Testis (tissue), 2 donors: ENCODE measurements at regions not wholly inside any gene's neighbourhood (a gene's known extent, or its start where the extent isn't known, plus 50 kb on each side); places are given as distances from the start of the nearest gene placed in this dataset.

Experiments used
- DNase-seq: peaks from one replicate; pipeline ENCODE4 v3.0.0-alpha.2; 2019
- H3K27ac ChIP-seq, 2 donors: fragments of 200-600 bp; sonication (generic); one replicate each; pipeline ENCODE4 v1.5.1; 2019
- H3K27me3 ChIP-seq: fragments of 200-600 bp; sonication (generic); one replicate; pipeline ENCODE4 v1.5.1; 2019
- H3K36me3 ChIP-seq: fragments of 200-600 bp; sonication (generic); one replicate; pipeline ENCODE4 v1.5.1; 2017; ENCODE audit warnings: low read depth; ENCODE audit errors: missing control alignments
- H3K4me1 ChIP-seq: fragments of 200-600 bp; sonication (generic); one replicate; pipeline ENCODE4 v1.5.1; 2019
- H3K4me3 ChIP-seq, 2 donors: fragments of 200-600 bp; sonication (generic); one replicate each; pipeline ENCODE4 v1.5.1; 2017 to 2019
- H3K9me3 ChIP-seq: fragments of 200-600 bp; sonication (generic); one replicate; pipeline ENCODE4 v1.5.1; 2017
- POLR2A ChIP-seq: fragments of 450-650 bp; IDR thresholded peaks from one replicate; pipeline ENCODE4 v1.6.1; 2017; ENCODE audit warnings: antibody characterized with exemption, mild to moderate bottlenecking, moderate library complexity
- WGBS, 2 donors: methylation state at CpG; one replicate each; pipeline ENCODE4 v1.1.5; 2018; 5-methylcytosine and 5-hydroxymethylcytosine counted together
- intact Hi-C: fragments of 100-400 bp; cut with DNase I; formaldehyde crosslinking; loops from one replicate; pipeline ENCODE4 v1.15.1; 2023; ENCODE audit warnings: low total_unique reads
- TF ChIP-seq, protein P1 (sequence below), 3 experiments: fragments of 450-650 bp in 2 of 3; fragments of 200-600 bp in 1 of 3; sonication (generic) in 1 of 3; IDR thresholded peaks; one replicate each; pipeline ENCODE4 v1.5.1; 2016 to 2019; ENCODE audit warnings: antibody characterized with exemption in 3 of 3, mild to moderate bottlenecking in 2 of 3, moderate library complexity in 1 of 3

DNA sequence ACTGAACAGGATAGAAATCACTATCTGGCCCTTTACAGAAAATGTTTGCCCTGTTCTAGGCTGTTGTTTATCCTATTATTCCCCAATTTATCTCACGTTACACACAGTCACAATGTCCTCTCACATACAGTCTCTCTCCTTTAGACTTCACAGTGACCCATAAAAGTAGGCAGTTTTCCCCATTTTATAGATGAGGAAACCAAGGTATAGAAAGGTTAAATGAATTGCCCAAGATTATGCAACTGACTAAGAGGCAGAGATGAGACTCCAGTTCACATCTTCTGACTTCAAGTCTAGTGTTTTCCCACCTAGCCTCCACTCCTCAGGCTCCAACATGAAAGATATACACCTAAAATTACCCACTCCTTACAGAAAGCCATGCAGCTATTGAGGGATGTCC is 99.3 kb upstream of the PLCL2 start:
- H3K4me3 ChIP-seq = no peak overlapping the region
- 88 to 90% methylated on average over 1 of the region's 1 CpG for WGBS, 2 donors
- H3K36me3 ChIP-seq = no peaks in the 10 kb centered on the region
- peaks cover 3% of the 10 kb centered on the region for H3K4me1 ChIP-seq
- no peak overlapping the region for H3K27ac ChIP-seq
- no peaks in the 10 kb centered on the region for H3K27me3 ChIP-seq
- intact Hi-C loops = no loop called here
- TF ChIP-seq, protein P1, sequence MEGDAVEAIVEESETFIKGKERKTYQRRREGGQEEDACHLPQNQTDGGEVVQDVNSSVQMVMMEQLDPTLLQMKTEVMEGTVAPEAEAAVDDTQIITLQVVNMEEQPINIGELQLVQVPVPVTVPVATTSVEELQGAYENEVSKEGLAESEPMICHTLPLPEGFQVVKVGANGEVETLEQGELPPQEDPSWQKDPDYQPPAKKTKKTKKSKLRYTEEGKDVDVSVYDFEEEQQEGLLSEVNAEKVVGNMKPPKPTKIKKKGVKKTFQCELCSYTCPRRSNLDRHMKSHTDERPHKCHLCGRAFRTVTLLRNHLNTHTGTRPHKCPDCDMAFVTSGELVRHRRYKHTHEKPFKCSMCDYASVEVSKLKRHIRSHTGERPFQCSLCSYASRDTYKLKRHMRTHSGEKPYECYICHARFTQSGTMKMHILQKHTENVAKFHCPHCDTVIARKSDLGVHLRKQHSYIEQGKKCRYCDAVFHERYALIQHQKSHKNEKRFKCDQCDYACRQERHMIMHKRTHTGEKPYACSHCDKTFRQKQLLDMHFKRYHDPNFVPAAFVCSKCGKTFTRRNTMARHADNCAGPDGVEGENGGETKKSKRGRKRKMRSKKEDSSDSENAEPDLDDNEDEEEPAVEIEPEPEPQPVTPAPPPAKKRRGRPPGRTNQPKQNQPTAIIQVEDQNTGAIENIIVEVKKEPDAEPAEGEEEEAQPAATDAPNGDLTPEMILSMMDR (IDR thresholded peaks at IDR 0.05) = no peak
- TF ChIP-seq POLR2A = no peak
- no peaks in the 10 kb centered on the region for H3K9me3 ChIP-seq
- no peak for DNase-seq

DNA sequence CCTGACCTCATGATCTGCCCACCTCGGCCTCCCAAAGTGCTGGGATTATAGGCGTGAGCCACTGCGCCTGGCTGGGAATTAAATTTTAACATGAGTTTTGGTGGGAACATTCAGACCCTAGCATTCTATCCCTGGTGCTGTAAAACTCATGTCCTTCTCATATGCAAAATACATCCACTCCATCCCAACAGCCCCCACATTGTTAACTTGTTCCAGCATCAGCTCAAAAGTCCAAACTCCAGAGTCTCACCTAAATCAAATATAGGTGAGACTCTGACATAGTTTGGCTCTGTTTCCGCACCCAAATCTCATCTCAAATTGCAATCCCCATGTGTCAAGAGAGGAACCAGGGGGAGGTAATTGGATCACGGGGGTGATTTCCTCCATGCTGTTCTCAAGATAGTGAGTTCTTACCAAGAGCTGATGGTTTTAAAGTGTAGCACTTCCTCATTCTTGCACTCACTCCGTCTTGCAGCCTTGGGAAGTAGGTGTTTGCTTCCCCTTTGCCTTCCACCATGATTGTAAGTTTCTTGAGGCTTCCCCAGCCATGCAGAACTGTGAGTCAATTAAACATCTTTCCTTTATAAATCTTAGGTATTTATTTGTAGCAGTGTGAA is 96.2 kb upstream of the PLCL2 start:
- no peak overlapping the region for H3K27ac ChIP-seq
- DNase-seq = no peak
- intact Hi-C loops = no loop called here
- 80 to 91% methylated on average over 6 of the region's 6 CpGs for WGBS, 2 donors
- no peak overlapping the region for H3K4me3 ChIP-seq
- H3K27me3 ChIP-seq = no peaks in the 10 kb centered on the region
- TF ChIP-seq, protein P1 (IDR thresholded peaks at IDR 0.05) = no peak
- TF ChIP-seq POLR2A = no peak
- peaks cover 3% of the 10 kb centered on the region for H3K4me1 ChIP-seq
- no peaks in the 10 kb centered on the region for H3K36me3 ChIP-seq
- no peaks in the 10 kb centered on the region for H3K9me3 ChIP-seq

DNA sequence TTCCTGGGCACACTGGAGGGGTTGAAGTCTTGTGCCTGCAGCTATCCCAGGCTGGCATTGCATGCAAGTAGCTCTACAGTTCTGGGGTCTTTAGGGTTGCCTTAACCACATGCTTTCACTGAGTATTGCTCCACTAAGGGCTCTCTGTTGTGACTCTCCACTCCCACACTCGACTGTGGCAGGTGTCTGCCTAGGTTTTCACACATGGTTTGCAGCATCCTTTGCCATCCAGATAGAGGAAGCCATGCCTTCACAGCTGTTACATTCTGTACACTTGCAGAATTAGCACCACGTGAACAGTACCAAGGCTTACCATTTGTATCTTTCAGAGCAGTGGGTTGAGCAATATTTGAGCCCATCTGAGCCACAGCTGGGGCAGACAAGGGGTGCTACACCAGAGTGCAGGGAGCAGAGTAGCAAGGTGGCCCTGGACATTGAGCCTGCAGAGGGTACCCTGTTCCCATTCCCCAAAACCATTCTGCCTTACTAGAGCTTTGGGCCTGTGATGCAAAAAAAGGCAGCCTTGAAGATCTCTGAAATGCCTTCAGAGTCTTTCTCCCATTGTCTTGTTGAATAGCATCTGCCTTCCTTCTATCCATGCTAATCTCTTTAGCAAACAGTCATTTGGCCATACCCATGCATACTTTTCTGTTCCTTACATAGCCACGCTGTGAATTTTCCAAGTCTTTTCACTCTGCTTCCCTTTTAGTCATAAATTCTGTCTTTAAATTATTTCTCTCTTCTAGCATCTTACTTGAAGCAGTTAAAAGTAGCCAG is 95.2 kb upstream of the PLCL2 start:
- TF ChIP-seq, protein P1 (IDR thresholded peaks at IDR 0.05) = no peak
- TF ChIP-seq POLR2A = no peak
- Histone ChIP-seq H3K27me3 (no peaks in the 10 kb centered on the region), H3K27ac (no peak overlapping the region), H3K36me3 (no peaks in the 10 kb centered on the region), H3K4me3 (no peak overlapping the region), H3K4me1 (peaks cover 3% of the 10 kb centered on the region), H3K9me3 (no peaks in the 10 kb centered on the region)
- 79 to 86% methylated on average over 3 of the region's 3 CpGs for WGBS, 2 donors
- DNase-seq = no peak
- intact Hi-C loops = no loop called here

DNA sequence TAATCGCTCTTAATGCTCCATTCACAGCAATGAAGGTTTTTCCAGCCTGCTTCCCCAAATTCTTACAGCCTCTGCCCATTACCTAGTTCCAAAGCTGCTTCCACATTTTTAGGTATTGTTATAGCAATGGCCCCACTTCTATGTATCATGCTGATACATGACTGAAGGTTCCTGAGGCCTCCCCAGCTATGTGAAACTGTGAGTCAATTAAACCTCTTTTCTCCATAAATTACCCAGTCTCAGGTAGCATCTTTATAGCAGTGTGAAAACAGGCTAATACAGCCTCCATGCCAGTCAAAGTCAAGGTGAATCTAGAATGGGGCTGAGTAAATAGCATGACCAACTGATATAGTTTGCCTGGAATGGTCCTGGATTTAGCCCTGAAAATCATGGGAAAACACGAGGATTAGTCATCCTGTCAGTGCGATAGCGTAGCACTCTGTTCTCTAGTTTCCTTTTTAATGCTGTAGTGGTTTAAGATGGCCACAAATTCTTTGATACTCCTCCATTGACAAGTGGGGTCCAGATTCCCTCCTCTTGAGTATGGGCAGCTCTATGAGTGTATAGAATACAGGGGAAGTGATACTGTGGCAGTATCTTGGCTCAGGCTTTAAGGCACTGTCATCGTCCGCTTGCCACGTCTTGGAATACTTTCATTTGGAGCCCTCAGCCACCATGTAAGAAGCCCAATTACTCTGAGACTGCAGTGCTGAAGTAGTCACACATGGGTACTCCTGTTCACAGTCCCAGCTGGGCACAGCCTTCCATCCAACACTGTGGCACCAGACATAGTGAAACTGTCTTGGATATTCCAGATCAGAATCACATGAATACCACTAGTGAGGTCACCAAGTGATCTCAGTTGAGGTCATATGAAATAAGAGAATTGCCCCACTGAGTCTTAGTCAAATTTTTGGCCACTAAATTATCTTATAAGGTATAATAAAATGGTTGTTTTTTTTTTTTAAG is 94.0 kb upstream of the PLCL2 start:
- no peaks in the 10 kb centered on the region for H3K27me3 ChIP-seq
- TF ChIP-seq, protein P1 (IDR thresholded peaks at IDR 0.05) = no peak
- TF ChIP-seq POLR2A = no peak
- no peaks in the 10 kb centered on the region for H3K9me3 ChIP-seq
- intact Hi-C loops = no loop called here
- DNase-seq = no peak
- H3K36me3 ChIP-seq = no peaks in the 10 kb centered on the region
- 87 to 95% methylated on average over 7 of the region's 7 CpGs for WGBS, 2 donors
- peaks cover 3% of the 10 kb centered on the region for H3K4me1 ChIP-seq
- H3K27ac ChIP-seq = no peak overlapping the region
- H3K4me3 ChIP-seq = no peak overlapping the region
